ENCODE measurements at regions not wholly inside any gene's neighbourhood (a gene's known extent, or its start where the extent isn't known, plus 50 kb on each side); places are given as distances from the start of the nearest gene placed in this dataset.

DNA sequence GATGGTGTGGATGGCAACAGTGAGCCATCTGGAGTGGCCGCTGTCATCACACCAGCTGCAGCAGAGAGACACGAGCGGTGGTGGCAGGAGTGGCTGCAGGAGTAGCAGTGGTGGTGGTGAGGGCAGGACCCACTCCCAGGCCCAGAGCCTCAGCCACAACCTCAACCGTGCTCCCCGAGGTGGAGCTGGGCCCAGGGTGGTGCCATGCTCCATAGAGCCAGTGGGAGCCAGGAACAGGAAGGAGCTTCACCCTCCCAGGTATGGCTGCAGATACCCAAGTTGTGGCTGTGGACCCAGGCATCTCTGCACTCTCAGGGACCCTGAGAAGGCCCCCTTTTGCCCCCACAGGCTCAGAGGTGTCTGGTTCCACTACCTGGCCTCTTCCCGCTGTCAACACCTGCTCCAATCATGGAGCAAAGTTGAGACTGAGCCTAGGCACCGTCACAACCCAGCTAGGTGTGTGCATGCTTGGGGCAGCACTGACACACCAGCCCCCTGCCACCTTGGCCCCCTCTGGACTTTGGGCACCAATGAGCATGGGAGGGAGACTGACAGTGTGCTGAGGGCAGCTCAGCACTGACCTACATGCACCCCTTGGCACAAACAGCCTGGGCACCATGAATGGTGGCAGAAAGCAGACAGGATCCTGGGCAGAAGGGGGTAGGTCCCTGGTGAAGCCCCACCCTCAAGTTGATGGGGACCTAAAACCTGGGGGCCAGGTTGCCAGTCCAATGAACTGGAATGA lies 188.9 kb downstream of the NDUFA10 start:
- peaks cover 4 to 20% (median 14%) of the 10 kb centered on the region in 7 donors for H3K9me3 Mint-ChIP-seq
- H3K27ac Mint-ChIP-seq = no peak overlapping the region
- intact Hi-C loops (cut with micrococcal nuclease) = no loop called here
- Histone ChIP-seq H3K9ac (ENCODE audit: insufficient read depth, low read length, poor library complexity, severe bottlenecking) (no peak overlapping the region), H3K27me3 (ENCODE audit: control insufficient read depth in 2 of 2, insufficient read depth in 2 of 2, low read length in 2 of 2) (no peaks in the 10 kb centered on the region), H3K4me2 (replicated peaks; ENCODE audit: extremely low read depth, low read length, poor library complexity, severe bottlenecking) (no peak overlapping the region), H4K20me1 (ENCODE audit: insufficient read depth, low read length) (no peaks in the 10 kb centered on the region), H2AFZ (ENCODE audit: insufficient read depth, low read depth, low read length, poor library complexity, severe bottlenecking) (no peak overlapping the region), H3K4me3 (replicated peaks in 1 of 3; ENCODE audit: low read depth in 2 of 3, low read length in 3 of 3) (no peak overlapping the region), H3K27ac (ENCODE audit: low read depth in 1 of 2, low read length in 2 of 2) (no peak overlapping the region), H3K36me3 (replicated peaks in 1 of 2; ENCODE audit: control insufficient read depth in 1 of 2, insufficient read depth in 2 of 2, low read length in 2 of 2) (no peaks in the 10 kb centered on the region), H3K79me2 (ENCODE audit: insufficient read depth, low read length) (no peaks in the 10 kb centered on the region), H3K4me1 (ENCODE audit: control insufficient read depth in 1 of 2, insufficient read depth in 2 of 2, low read length in 2 of 2) (no peaks in the 10 kb centered on the region), H3K9me3 (replicated peaks in 1 of 2; ENCODE audit: control insufficient read depth in 1 of 2, insufficient read depth in 1 of 2, low read length in 2 of 2) (peaks cover 10 to 12% of the 10 kb centered on the region in 2 donors)
- no peaks in the 10 kb centered on the region for H3K4me1 Mint-ChIP-seq
- WGBS (ENCODE audit: insufficient coverage) = 97% methylated on average over 7 of the region's 7 CpGs
- peaks cover 4 to 15% (median 11%) of the 10 kb centered on the region in 3 donors for H3K27me3 Mint-ChIP-seq (ENCODE audit: low read depth in 3 of 3)
- TF ChIP-seq, protein P1, sequence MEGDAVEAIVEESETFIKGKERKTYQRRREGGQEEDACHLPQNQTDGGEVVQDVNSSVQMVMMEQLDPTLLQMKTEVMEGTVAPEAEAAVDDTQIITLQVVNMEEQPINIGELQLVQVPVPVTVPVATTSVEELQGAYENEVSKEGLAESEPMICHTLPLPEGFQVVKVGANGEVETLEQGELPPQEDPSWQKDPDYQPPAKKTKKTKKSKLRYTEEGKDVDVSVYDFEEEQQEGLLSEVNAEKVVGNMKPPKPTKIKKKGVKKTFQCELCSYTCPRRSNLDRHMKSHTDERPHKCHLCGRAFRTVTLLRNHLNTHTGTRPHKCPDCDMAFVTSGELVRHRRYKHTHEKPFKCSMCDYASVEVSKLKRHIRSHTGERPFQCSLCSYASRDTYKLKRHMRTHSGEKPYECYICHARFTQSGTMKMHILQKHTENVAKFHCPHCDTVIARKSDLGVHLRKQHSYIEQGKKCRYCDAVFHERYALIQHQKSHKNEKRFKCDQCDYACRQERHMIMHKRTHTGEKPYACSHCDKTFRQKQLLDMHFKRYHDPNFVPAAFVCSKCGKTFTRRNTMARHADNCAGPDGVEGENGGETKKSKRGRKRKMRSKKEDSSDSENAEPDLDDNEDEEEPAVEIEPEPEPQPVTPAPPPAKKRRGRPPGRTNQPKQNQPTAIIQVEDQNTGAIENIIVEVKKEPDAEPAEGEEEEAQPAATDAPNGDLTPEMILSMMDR (IDR thresholded peaks at IDR 0.05) = no peak
- H3K4me3 Mint-ChIP-seq = no peak overlapping the region
- DNase-seq = no peak
- H3K36me3 Mint-ChIP-seq = no peaks in the 10 kb centered on the region

DNA sequence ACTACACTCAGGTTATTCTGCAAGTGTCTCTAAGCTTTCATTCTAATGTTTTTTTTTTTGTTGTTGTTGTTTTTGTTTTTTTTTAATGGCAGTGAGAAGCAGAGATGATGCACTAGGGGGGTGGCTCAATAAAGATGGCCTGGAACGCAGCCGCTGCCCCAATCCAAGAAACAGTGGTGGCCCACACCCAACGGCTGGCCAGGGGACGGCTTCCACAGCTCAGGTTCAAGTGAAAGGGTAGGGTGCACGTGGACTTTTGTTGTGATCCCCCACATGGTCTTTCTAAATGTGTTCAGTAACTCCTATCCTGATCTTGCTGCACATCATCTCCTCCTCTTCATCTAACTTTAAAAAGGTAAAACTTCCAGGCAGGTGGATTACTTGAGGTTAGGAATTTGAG lies 190.1 kb downstream of the NDUFA10 start:
- WGBS (ENCODE audit: insufficient coverage) = no CpG with 5 or more reads among the region's 5 CpGs
- Mint-ChIP-seq H3K27me3 (ENCODE audit: low read depth in 3 of 3) (peaks cover 4 to 15% (median 11%) of the 10 kb centered on the region in 3 donors), H3K4me3 (no peak overlapping the region), H3K36me3 (no peaks in the 10 kb centered on the region), H3K9me3 (peaks cover 4 to 20% (median 14%) of the 10 kb centered on the region in 7 donors), H3K4me1 (no peaks in the 10 kb centered on the region), H3K27ac (no peak overlapping the region)
- Histone ChIP-seq H3K9ac (ENCODE audit: insufficient read depth, low read length, poor library complexity, severe bottlenecking) (no peak overlapping the region), H3K36me3 (replicated peaks in 1 of 2; ENCODE audit: control insufficient read depth in 1 of 2, insufficient read depth in 2 of 2, low read length in 2 of 2) (no peaks in the 10 kb centered on the region), H3K79me2 (ENCODE audit: insufficient read depth, low read length) (no peaks in the 10 kb centered on the region), H3K27ac (ENCODE audit: low read depth in 1 of 2, low read length in 2 of 2) (no peak overlapping the region), H3K4me1 (ENCODE audit: control insufficient read depth in 1 of 2, insufficient read depth in 2 of 2, low read length in 2 of 2) (no peaks in the 10 kb centered on the region), H3K4me2 (replicated peaks; ENCODE audit: extremely low read depth, low read length, poor library complexity, severe bottlenecking) (no peak overlapping the region), H2AFZ (ENCODE audit: insufficient read depth, low read depth, low read length, poor library complexity, severe bottlenecking) (no peak overlapping the region), H3K4me3 (replicated peaks in 1 of 3; ENCODE audit: low read depth in 2 of 3, low read length in 3 of 3) (no peak overlapping the region), H4K20me1 (ENCODE audit: insufficient read depth, low read length) (no peaks in the 10 kb centered on the region), H3K27me3 (ENCODE audit: control insufficient read depth in 2 of 2, insufficient read depth in 2 of 2, low read length in 2 of 2) (no peaks in the 10 kb centered on the region), H3K9me3 (replicated peaks in 1 of 2; ENCODE audit: control insufficient read depth in 1 of 2, insufficient read depth in 1 of 2, low read length in 2 of 2) (peaks cover 10 to 12% of the 10 kb centered on the region in 2 donors)
- DNase-seq = no peak
- intact Hi-C loops (cut with micrococcal nuclease) = no loop called here
- TF ChIP-seq, protein P1 (IDR thresholded peaks at IDR 0.05) = no peak
